GM21390 (cell line): ENCODE measurements at regions not wholly inside any gene's neighbourhood (a gene's known extent, or its start where the extent isn't known, plus 50 kb on each side); places are given as distances from the start of the nearest gene placed in this dataset.
"Not testable (repeated sequence)": the region's sequence is repeated elsewhere in the genome, so short reads cannot be mapped to it uniquely, and the experiment has no call there.

ENCODE experiments used
- ATAC-seq: cut with Tn5 transposase; IDR thresholded peaks from one replicate; pipeline ENCODE4 v1.9.1; 2021; ENCODE audit not compliant: unreplicated experiment

DNA sequence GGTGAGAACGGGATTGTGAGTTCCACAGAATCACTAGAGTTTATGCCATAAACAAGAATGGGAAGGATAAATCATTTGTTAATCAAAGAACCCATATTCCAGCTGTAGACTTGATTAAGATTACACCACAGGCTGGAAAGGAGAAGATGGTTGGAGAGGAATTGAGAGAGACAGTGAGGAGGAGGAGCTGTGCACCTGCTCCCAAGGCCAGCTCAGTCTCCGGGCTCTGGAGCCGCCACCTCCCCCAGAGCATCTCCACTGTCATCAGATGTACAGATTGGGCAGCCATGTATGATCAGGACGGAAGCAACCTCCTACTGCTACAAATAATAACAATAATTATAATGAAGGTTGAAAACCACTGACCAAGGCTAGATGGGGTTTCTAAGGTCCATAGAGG is 170.0 kb downstream of the MINAR1 start:
- no peak for ATAC-seq

DNA sequence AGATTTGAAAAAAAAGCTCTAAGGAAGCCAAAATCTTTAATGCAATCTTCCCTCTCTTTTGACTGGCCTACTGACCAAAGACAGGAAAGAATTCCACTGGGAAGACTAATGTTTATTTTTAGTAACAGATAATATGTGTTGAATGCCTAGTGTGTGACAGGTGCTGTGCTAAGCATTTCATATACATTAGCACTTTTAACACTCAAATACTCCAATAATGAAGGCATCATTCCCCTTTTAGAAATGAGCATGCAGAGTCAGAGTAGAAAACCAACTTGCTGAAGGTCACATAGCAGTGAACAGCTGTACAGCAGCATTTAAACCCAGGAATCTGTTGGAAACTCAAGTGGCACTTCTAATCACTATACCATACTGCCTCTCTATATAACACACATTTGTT is 170.6 kb downstream of the MINAR1 start:
- no peak for ATAC-seq

DNA sequence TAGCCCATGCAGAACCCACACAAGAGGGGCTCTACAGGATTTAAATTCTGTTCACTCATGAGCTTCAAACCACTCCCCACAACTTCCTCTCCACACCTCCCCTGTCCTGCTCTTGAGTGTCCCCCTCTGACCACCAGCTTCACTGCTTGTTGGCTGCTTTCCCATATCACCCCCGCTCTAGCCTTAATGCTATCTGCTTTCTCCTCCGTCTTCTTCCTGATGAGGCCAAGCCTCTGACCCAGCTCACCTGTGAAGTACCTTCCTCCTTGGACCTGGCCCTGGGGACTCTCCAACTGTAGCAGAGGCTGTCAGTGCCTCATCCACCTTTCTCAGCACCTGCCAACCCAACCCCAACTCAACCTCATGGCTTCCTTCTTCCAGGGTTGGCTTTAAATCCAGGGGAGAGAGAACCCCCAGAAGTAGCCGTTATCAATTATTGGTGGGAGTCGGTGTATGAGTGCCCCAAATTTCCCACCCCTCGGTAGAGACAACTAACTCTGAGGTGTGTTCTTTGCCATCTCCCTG is 174.8 kb downstream of the MINAR1 start:
- no peak for ATAC-seq

- no peak for ATAC-seq
These were observed 176.1 kb downstream of the MINAR1 start for GRCh38 chr15:79608066-79608864.

DNA sequence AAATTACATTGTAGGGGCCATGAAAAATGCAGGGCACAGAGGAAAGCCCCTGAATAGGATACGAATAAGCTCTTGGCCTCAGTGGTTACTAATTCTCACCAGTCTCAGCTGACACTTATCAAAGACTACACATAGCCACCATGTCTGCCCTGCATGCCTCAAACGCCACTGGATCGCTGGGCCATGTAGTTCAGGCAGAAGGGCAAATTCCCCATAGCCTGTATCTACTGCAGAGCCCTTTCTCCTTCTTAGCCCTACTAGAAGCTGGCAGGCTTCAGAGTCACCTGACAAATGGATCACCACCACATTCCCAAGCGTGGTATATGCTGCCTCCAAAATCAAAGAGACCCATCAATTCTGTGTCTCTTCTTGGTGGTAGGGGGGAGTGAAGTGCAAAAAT is 177.4 kb downstream of the MINAR1 start:
- ATAC-seq, result no peak

- ATAC-seq, result no peak
These were observed 177.9 kb downstream of the MINAR1 start for GRCh38 chr15:79610021-79610420.

DNA sequence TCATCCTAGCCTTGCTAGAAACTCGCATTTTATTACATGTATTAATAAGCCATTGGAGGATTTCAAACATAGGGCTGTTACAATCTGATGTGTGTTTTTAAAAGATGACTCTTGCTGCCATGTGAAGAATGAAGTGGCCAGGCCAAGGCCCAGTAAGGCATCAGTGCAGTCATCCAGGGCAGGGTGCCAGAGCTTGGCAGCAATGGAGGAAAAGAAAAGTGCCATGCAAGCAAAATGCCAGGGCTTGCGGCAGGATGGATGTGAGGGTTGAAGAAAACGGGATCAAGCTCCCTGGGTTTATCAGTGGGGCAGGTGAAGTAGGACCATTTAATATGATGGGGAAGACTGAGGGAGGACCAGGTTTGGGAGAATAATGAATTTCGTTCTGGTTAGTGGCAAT is 183.6 kb downstream of the MINAR1 start:
- no peak for ATAC-seq

DNA sequence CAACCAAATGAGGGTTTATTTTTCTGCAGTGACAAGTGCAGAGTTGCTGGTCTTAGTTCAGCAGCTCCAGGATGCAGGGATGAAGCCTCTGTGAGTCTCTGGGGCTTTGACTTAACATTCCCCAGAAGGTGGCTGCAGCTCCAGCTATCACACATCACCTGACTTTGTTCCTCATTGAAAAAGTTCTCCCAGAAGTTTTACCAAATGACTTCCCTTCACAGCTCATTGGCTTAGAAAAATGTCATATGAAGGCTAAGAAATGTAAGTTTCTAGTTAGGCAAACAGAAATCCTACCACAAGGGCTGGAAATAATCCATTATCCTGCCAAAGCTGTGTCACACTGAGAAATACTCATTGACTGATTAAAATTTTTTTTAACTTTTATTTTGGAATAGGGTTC is 184.9 kb downstream of the MINAR1 start:
- no peak for ATAC-seq

GRCh38 chr15:79620112-79620857 is 188.1 kb downstream of the MINAR1 start:
- ATAC-seq, result no peak

DNA sequence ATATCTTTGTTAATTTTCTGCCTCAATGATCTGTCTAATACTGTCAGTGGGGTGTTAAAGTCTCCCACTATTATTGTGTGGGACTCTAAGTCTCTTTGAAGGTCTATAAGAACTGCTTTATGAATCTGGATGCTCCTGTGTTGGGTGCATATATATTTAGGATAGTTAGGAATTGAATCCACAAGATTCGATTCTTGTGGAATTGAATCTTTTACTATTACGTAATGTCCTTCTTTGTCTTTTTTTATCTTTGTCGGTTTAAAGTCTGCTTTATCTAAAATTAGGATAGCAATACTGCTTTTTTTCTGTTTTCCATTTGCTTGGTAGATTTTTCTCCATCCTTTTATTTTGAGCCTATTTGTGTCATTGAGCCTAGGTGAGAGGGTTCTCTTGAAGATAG is 189.7 kb downstream of the MINAR1 start:
- ATAC-seq, result not testable (repeated sequence)

DNA sequence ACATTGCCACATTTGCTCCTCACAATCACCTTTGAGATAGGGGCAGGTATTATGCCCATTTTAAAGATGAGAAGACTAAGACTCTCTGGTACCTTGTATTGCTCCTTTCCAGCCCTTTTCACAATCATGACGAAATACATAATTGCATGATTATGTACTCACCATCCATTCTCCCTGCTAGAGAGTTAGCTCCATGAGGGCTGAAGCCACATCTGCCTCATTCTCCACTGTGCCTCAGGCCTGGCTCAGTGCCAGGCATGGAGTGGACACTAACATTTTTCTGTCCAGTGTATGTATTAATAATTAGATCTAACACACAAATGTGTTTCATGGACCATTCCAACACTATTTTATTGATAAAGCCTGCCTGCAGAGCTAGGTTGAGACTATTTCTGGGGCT is 191.4 kb downstream of the MINAR1 start:
- ATAC-seq, result no peak

DNA sequence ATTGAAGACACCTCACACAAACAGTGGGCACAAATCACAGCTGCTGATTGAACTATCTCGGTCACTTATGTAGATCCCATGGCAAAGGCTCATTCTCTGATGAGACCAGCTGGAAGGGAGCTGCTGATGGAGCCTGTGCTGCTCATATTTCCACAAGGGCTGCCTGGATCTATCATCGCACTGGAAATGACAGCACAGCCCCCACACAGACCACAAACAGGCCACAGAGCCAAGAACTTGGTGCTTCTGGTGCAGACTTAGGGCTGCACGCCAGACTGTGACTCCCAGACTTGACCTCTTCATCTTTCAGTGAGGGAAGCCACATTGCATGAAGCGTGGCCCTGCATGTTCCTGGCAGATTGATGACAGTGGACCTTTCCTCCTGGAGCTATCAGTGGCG is 197.6 kb downstream of the MINAR1 start:
- ATAC-seq, result no peak

- ATAC-seq, result no peak
These were observed 200.3 kb downstream of the MINAR1 start for GRCh38 chr15:79632457-79632856.

- no peak for ATAC-seq
These were observed 203.1 kb downstream of the MINAR1 start for GRCh38 chr15:79635149-79635771.

- ATAC-seq, result no peak
These were observed 203.9 kb downstream of the MINAR1 start for GRCh38 chr15:79635897-79636561.

- ATAC-seq, result no peak
These were observed 208.1 kb downstream of the MINAR1 start for GRCh38 chr15:79640206-79640605.

GRCh38 chr15:79641841-79642240 is 209.7 kb downstream of the MINAR1 start:
- no peak for ATAC-seq

- ATAC-seq, result no peak
These were observed 211.3 kb downstream of the MINAR1 start for GRCh38 chr15:79643393-79643792.

- ATAC-seq, result no peak
These were observed 212.0 kb downstream of the MINAR1 start for GRCh38 chr15:79644091-79644490.

- ATAC-seq, result not testable (repeated sequence)
These were observed 220.8 kb downstream of the MINAR1 start for GRCh38 chr15:79652972-79653371.

DNA sequence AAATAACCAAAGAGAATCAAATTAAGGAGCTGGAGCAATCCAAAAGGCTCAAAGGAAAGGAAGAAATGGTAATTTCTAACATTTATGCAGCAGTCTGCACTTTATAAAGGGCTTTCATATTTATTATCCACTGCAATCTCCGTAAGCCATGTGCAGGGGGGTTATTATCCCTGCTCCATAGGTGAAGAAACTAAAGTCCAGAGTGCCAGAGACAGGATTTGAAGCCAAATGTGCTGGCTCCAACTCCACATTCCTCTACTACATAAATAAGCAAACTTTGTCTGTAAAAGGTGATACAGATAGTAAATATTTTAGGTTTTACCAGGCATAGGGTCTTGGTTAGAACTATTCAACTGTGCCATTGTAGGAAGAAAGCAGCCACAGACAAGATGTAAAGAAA is 221.4 kb downstream of the MINAR1 start:
- no peak for ATAC-seq
